ENCODE measurements at regions not wholly inside any gene's neighbourhood (a gene's known extent, or its start where the extent isn't known, plus 50 kb on each side); places are given as distances from the start of the nearest gene placed in this dataset.
"Not testable (repeated sequence)": the region's sequence is repeated elsewhere in the genome, so short reads cannot be mapped to it uniquely, and the experiment has no call there.

- Histone ChIP-seq H3K9ac (ENCODE audit: low read length) (no peak overlapping the region), H3K27ac (ENCODE audit: low read length) (no peak overlapping the region), H2AFZ (ENCODE audit: low read length) (no peak overlapping the region), H3K4me3 (ENCODE audit: low read length) (no peak overlapping the region), H3K36me3 (ENCODE audit: low read depth, low read length) (no peaks in the 10 kb centered on the region), H3K4me2 (ENCODE audit: low read length) (no peak overlapping the region), H4K20me1 (ENCODE audit: low read length) (no peaks in the 10 kb centered on the region), H3K9me3 (ENCODE audit: low read length) (peaks cover 4% of the 10 kb centered on the region; the same call in 1 of the 2 replicates), H3K27me3 (ENCODE audit: low read length) (0 out of 2 replicates have a peak, but pooled peaks cover 11% of the 10 kb centered on the region), H3F3A (ENCODE audit: low read length, unreplicated experiment) (no peaks in the 10 kb centered on the region), H3K4me1 (ENCODE audit: insufficient read depth, low read length) (no peaks in the 10 kb centered on the region), H3K79me2 (ENCODE audit: low read length) (no peaks in the 10 kb centered on the region), H3K9me2 (replicated peaks; ENCODE audit: low read length) (no peaks in the 10 kb centered on the region)
- intact Hi-C loops (cut with micrococcal nuclease): no loop called here
- ChIA-PET CTCF (no interaction called here), POLR2A (ENCODE audit: unreplicated experiment) (no interaction called here)
- ATAC-seq (no peak), DNase-seq (no peak)
- BruUV-seq (replicated peaks): no TSS peak
- no peak for TF ChIP-seq EZH2 (IDR thresholded peaks at IDR 0.05; ENCODE audit: low read length, unreplicated experiment)
- TF ChIP-seq CTCF (conservative IDR thresholded peaks at IDR 0.05; ENCODE audit: low read depth, low read length): no peak
- TF ChIP-seq EZH2phosphoT487 (IDR thresholded peaks at IDR 0.05; ENCODE audit: borderline replicate concordance, low read length): no peak
These were observed 84.1 kb upstream of the ACKR3 start for GRCh38 chr2:236485519-236485918.

- H3K27ac ChIP-seq (ENCODE audit: low read length); ATAC-seq; H3K4me2 ChIP-seq (ENCODE audit: low read length); H3F3A ChIP-seq (ENCODE audit: low read length, unreplicated experiment); H3K36me3 ChIP-seq (ENCODE audit: low read depth, low read length); H3K79me2 ChIP-seq (ENCODE audit: low read length); POLR2A ChIA-PET (ENCODE audit: unreplicated experiment); H3K27me3 ChIP-seq (ENCODE audit: low read length); H3K9ac ChIP-seq (ENCODE audit: low read length); H4K20me1 ChIP-seq (ENCODE audit: low read length); intact Hi-C loops (cut with micrococcal nuclease); H2AFZ ChIP-seq (ENCODE audit: low read length); DNase-seq; H3K4me1 ChIP-seq (ENCODE audit: insufficient read depth, low read length); BruUV-seq (replicated peaks); H3K4me3 ChIP-seq (ENCODE audit: low read length); H3K9me2 ChIP-seq (replicated peaks; ENCODE audit: low read length); H3K9me3 ChIP-seq (ENCODE audit: low read length); CTCF ChIA-PET: not testable (repeated sequence)
These were observed 80.5 kb upstream of the ACKR3 start for GRCh38 chr2:236489083-236489482.

GRCh38 chr2:236489895-236490404 is 79.7 kb upstream of the ACKR3 start:
- Histone ChIP-seq H4K20me1 (ENCODE audit: low read length) (no peaks in the 10 kb centered on the region), H3K36me3 (ENCODE audit: low read depth, low read length) (no peaks in the 10 kb centered on the region), H3K27ac (ENCODE audit: low read length) (no peak overlapping the region), H3K9me3 (ENCODE audit: low read length) (no peaks in the 10 kb centered on the region), H3K4me1 (ENCODE audit: insufficient read depth, low read length) (no peaks in the 10 kb centered on the region), H3K27me3 (ENCODE audit: low read length) (no peaks in the 10 kb centered on the region), H3K4me2 (ENCODE audit: low read length) (no peak overlapping the region), H3K79me2 (ENCODE audit: low read length) (no peaks in the 10 kb centered on the region), H3K9ac (ENCODE audit: low read length) (no peak overlapping the region), H3K9me2 (replicated peaks; ENCODE audit: low read length) (no peaks in the 10 kb centered on the region), H3K4me3 (ENCODE audit: low read length) (no peak overlapping the region), H3F3A (ENCODE audit: low read length, unreplicated experiment) (no peaks in the 10 kb centered on the region), H2AFZ (ENCODE audit: low read length) (no peak overlapping the region)
- intact Hi-C loops (cut with micrococcal nuclease): no loop called here
- TF ChIP-seq CTCF (conservative IDR thresholded peaks at IDR 0.05; ENCODE audit: low read depth, low read length) (no peak), EZH2 (IDR thresholded peaks at IDR 0.05; ENCODE audit: low read length, unreplicated experiment) (no peak), EZH2phosphoT487 (IDR thresholded peaks at IDR 0.05; ENCODE audit: borderline replicate concordance, low read length) (no peak)
- ChIA-PET CTCF (no interaction called here), POLR2A (ENCODE audit: unreplicated experiment) (no interaction called here)
- ATAC-seq: no peak
- DNase-seq: no peak
- no TSS peak for BruUV-seq (replicated peaks)

Measured in PC-3 (cell line).